B cell (primary cell): ENCODE measurements at regions not wholly inside any gene's neighbourhood (a gene's known extent, or its start where the extent isn't known, plus 50 kb on each side); places are given as distances from the start of the nearest gene placed in this dataset.

ENCODE experiments used
- CTCF ChIP-seq: fragments of 200-600 bp; IDR thresholded peaks from one replicate; pipeline ENCODE4 v1.8.0; 2022; ENCODE audit warnings: antibody characterized with exemption, mild to moderate bottlenecking
- EZH2 ChIP-seq: IDR thresholded peaks from 2 replicates; pipeline ENCODE4 v1.6.1; 2012; ENCODE audit warnings: borderline replicate concordance, low read depth, mild to moderate bottlenecking, moderate library complexity, low read length; ENCODE audit not compliant: insufficient read depth, poor library complexity, severe bottlenecking

- TF ChIP-seq CTCF, result no peak
- no peak for TF ChIP-seq EZH2
Measured at GRCh38 chr14:96934638-96935330, 137.6 kb downstream of the VRK1 start.
